DMS79 treated with DMSO at 0.1 percent for 48 hours (cell line): ENCODE measurements at regions not wholly inside any gene's neighbourhood (a gene's known extent, or its start where the extent isn't known, plus 50 kb on each side); places are given as distances from the start of the nearest gene placed in this dataset.
"Not testable (repeated sequence)": the region's sequence is repeated elsewhere in the genome, so short reads cannot be mapped to it uniquely, and the experiment has no call there.

ENCODE experiments used
- DNase-seq: peaks from one replicate; lab custom pipeline; 2025; lab: John Stamatoyannopoulos, UW

GRCh38 chr13:34166406-34166805, 348.5 kb downstream of the RFC3 start:
- DNase-seq: no peak

GRCh38 chr13:34167347-34167746, 349.4 kb downstream of the RFC3 start:
- no peak for DNase-seq

GRCh38 chr13:34172048-34172447, 354.1 kb downstream of the RFC3 start:
- no peak for DNase-seq

GRCh38 chr13:34174671-34175145, 356.8 kb downstream of the RFC3 start:
- no peak for DNase-seq

GRCh38 chr13:34175551-34175950, 357.6 kb downstream of the RFC3 start:
- no peak for DNase-seq

- no peak for DNase-seq
Measured at GRCh38 chr13:34176633-34177032, 358.7 kb downstream of the RFC3 start.

- DNase-seq: peak; percentile 13
Measured at GRCh38 chr13:34179481-34179880, 361.5 kb downstream of the RFC3 start.

- DNase-seq: no peak
Measured at GRCh38 chr13:34179927-34180326, 362.0 kb downstream of the RFC3 start.

GRCh38 chr13:34181256-34181655, 363.3 kb downstream of the RFC3 start:
- not testable (repeated sequence) for DNase-seq

GRCh38 chr13:34189946-34190345, 372.0 kb downstream of the RFC3 start:
- DNase-seq: no peak

- DNase-seq: no peak
Measured at GRCh38 chr13:34201050-34201913, 383.3 kb downstream of the RFC3 start.

- no peak for DNase-seq
Measured at GRCh38 chr13:34207334-34207733, 389.4 kb downstream of the RFC3 start.

GRCh38 chr13:34207872-34208271, 389.9 kb downstream of the RFC3 start:
- no peak for DNase-seq

GRCh38 chr13:34208336-34208735, 390.4 kb downstream of the RFC3 start:
- no peak for DNase-seq

- DNase-seq: no peak
Measured at GRCh38 chr13:34210341-34210740, 392.4 kb downstream of the RFC3 start.

GRCh38 chr13:34214686-34215085, 396.7 kb downstream of the RFC3 start:
- DNase-seq: no peak

- DNase-seq: no peak
Measured at GRCh38 chr13:34216256-34216655, 398.3 kb downstream of the RFC3 start.

GRCh38 chr13:34217343-34218025, 399.5 kb downstream of the RFC3 start:
- DNase-seq: no peak

GRCh38 chr13:34223984-34224383, 406.0 kb downstream of the RFC3 start:
- no peak for DNase-seq

GRCh38 chr13:34224877-34225276, 406.9 kb downstream of the RFC3 start:
- no peak for DNase-seq

GRCh38 chr13:34230271-34230670, 412.3 kb downstream of the RFC3 start:
- DNase-seq: no peak

- DNase-seq: no peak
Measured at GRCh38 chr13:34241332-34241731, 423.4 kb downstream of the RFC3 start.

GRCh38 chr13:34243403-34243802, 425.5 kb downstream of the RFC3 start:
- no peak for DNase-seq
